DND-41 (cell line): ENCODE measurements at regions not wholly inside any gene's neighbourhood (a gene's known extent, or its start where the extent isn't known, plus 50 kb on each side); places are given as distances from the start of the nearest gene placed in this dataset.

Source experiments
- ATAC-seq: fragments of 200-7000 bp; cut with Tn5 transposase; 3 replicates; pipeline ENCODE4 v1.9.1; 2021; ENCODE audit warnings: low read depth; ENCODE audit not compliant: insufficient read depth
- DNase-seq: peaks from one replicate; pipeline ENCODE4 v3.0.0-alpha.2; 2020
- H2AFZ ChIP-seq: 2 replicates; pipeline ENCODE4 v1.6.0; 2012; ENCODE audit warnings: low read depth, low read length
- H3K27ac ChIP-seq: 2 replicates; pipeline ENCODE4 v1.5.1; 2012; ENCODE audit warnings: low read length, inconsistent platforms
- H3K27me3 ChIP-seq: fragments of 200-600 bp; sonication (generic); 2 replicates; pipeline ENCODE4 v1.6.0; 2012; ENCODE audit warnings: low read length, mild to moderate bottlenecking, inconsistent platforms; ENCODE audit not compliant: insufficient read depth, poor library complexity
- H3K36me3 ChIP-seq: 2 replicates; pipeline ENCODE4 v1.5.1; 2012; ENCODE audit warnings: low read length, inconsistent platforms; ENCODE audit not compliant: insufficient read depth
- H3K4me1 ChIP-seq: 2 replicates; pipeline ENCODE4 v1.5.1; 2012; ENCODE audit warnings: mild to moderate bottlenecking, low read length; ENCODE audit not compliant: insufficient read depth
- H3K4me2 ChIP-seq: 2 replicates; pipeline ENCODE4 v1.6.0; 2012; ENCODE audit warnings: mild to moderate bottlenecking, moderate library complexity, low read length, inconsistent platforms; ENCODE audit not compliant: insufficient read depth
- H3K4me3 ChIP-seq, 2 experiments: fragments of 200-600 bp in 1 of 2; shearing (Covaris generic) in 1 of 2; 2 replicates each; pipeline ENCODE4 v1.5.1; 2012 to 2016; ENCODE audit warnings: inconsistent platforms in 2 of 2, low read length in 2 of 2, mild to moderate bottlenecking in 2 of 2, low read depth in 1 of 2, moderate library complexity in 1 of 2
- H3K79me2 ChIP-seq: 2 replicates; pipeline ENCODE4 v1.6.0; 2012; ENCODE audit warnings: low read length, inconsistent platforms; ENCODE audit not compliant: insufficient read depth
- H3K9ac ChIP-seq: 2 replicates; pipeline ENCODE4 v1.6.0; 2012; ENCODE audit warnings: low read depth, mild to moderate bottlenecking, inconsistent platforms, low read length, moderate library complexity
- H3K9me3 ChIP-seq: 2 replicates; pipeline ENCODE4 v1.5.1; 2012; ENCODE audit warnings: low read length, moderate library complexity, mild to moderate bottlenecking, inconsistent platforms; ENCODE audit not compliant: insufficient read depth, severe bottlenecking
- H4K20me1 ChIP-seq: 2 replicates; pipeline ENCODE4 v1.6.0; 2012; ENCODE audit warnings: low read length; ENCODE audit not compliant: insufficient read depth
- EZH2 ChIP-seq: IDR thresholded peaks from 3 replicates; pipeline ENCODE4 v1.6.1; 2012; ENCODE audit warnings: borderline replicate concordance, low read depth, mild to moderate bottlenecking, moderate library complexity, low read length, inconsistent platforms; ENCODE audit not compliant: severe bottlenecking
- TF ChIP-seq, protein P1 (sequence below): IDR thresholded peaks from 2 replicates; pipeline ENCODE4 v1.5.1; 2012; ENCODE audit warnings: borderline replicate concordance, low read length, moderate library complexity, mild to moderate bottlenecking; ENCODE audit not compliant: poor library complexity, severe bottlenecking; ENCODE audit errors: extremely low read depth

- H3K4me2 ChIP-seq = no peak overlapping the region
- no peak overlapping the region for H3K9ac ChIP-seq
- H3K27ac ChIP-seq = peak overlapping the region; percentile 49; the same call in 1 of the 2 replicates
- H3K36me3 ChIP-seq = no peaks in the 10 kb centered on the region
- ATAC-seq (peak; percentile 78), DNase-seq (peak; percentile 36)
- H2AFZ ChIP-seq = peak overlapping the region; percentile 50
- H3K79me2 ChIP-seq = no peaks in the 10 kb centered on the region
- H3K27me3 ChIP-seq = no peaks in the 10 kb centered on the region
- H3K9me3 ChIP-seq = no peaks in the 10 kb centered on the region
- H4K20me1 ChIP-seq = no peaks in the 10 kb centered on the region
- H3K4me3 ChIP-seq = no peak overlapping the region
- peaks cover 12% of the 10 kb centered on the region for H3K4me1 ChIP-seq
- TF ChIP-seq EZH2 = no peak
- TF ChIP-seq, protein P1, sequence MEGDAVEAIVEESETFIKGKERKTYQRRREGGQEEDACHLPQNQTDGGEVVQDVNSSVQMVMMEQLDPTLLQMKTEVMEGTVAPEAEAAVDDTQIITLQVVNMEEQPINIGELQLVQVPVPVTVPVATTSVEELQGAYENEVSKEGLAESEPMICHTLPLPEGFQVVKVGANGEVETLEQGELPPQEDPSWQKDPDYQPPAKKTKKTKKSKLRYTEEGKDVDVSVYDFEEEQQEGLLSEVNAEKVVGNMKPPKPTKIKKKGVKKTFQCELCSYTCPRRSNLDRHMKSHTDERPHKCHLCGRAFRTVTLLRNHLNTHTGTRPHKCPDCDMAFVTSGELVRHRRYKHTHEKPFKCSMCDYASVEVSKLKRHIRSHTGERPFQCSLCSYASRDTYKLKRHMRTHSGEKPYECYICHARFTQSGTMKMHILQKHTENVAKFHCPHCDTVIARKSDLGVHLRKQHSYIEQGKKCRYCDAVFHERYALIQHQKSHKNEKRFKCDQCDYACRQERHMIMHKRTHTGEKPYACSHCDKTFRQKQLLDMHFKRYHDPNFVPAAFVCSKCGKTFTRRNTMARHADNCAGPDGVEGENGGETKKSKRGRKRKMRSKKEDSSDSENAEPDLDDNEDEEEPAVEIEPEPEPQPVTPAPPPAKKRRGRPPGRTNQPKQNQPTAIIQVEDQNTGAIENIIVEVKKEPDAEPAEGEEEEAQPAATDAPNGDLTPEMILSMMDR = no peak
Measured at GRCh38 chr1:59063501-59063900, 233.4 kb upstream of the FGGY start.

DNA sequence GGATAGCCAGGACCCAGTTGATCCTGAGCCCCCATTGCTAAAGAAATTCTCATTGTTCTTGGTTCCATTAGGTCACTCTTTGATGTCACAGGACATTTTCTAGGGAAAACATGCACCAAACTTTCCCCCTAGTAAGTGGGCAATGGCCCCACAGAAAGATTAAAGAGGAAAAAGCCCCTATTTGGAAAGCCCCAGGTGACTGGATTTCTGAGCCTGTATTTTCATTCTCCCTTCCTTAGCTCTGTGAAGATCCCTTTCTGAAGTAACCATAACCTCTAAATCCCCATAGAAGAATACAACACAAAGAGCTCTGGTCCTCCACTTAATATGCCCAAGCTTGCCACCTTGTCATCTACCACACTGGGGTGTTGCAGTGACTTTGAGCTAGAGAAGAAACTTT is 232.3 kb upstream of the FGGY start:
- Histone ChIP-seq H3K27ac (no peak overlapping the region), H3K9me3 (no peaks in the 10 kb centered on the region), H4K20me1 (no peaks in the 10 kb centered on the region), H3K79me2 (no peaks in the 10 kb centered on the region), H3K36me3 (no peaks in the 10 kb centered on the region), H3K4me2 (no peak overlapping the region), H3K4me1 (peaks cover 12% of the 10 kb centered on the region), H3K9ac (no peak overlapping the region), H3K27me3 (no peaks in the 10 kb centered on the region), H3K4me3 (no peak overlapping the region), H2AFZ (no peak overlapping the region)
- DNase-seq (no peak), ATAC-seq (no peak)
- no peak for TF ChIP-seq EZH2
- TF ChIP-seq, protein P1 = no peak

DNA sequence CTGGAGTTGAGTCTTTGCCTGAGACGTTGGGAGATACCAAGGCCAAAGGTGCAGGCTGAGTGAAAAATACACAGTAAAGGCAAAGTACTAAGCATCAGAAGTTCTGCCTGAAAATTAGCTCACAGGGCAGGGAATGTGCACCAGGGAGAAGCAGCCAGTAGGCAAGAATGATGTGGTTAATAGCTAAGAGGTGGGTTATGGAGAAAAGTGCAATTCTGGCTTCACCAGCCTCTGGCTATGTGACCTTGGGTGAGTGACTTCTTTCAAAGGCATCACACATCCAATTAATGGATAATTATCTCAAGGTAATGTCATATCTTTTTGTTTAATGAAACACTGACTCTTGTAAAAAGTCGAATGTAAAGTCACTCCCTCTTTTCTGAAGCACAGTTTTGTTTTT is 230.7 kb upstream of the FGGY start:
- no peak for TF ChIP-seq EZH2
- TF ChIP-seq, protein P1 = no peak
- peaks cover 21% of the 10 kb centered on the region for H3K4me1 ChIP-seq
- H3K4me2 ChIP-seq = no peak overlapping the region
- H3K27me3 ChIP-seq = no peaks in the 10 kb centered on the region
- H3K36me3 ChIP-seq = no peaks in the 10 kb centered on the region
- H3K79me2 ChIP-seq = no peaks in the 10 kb centered on the region
- ATAC-seq (no peak), DNase-seq (no peak)
- no peak overlapping the region for H2AFZ ChIP-seq
- H4K20me1 ChIP-seq = no peaks in the 10 kb centered on the region
- no peak overlapping the region for H3K27ac ChIP-seq
- no peak overlapping the region for H3K9ac ChIP-seq
- no peaks in the 10 kb centered on the region for H3K9me3 ChIP-seq
- H3K4me3 ChIP-seq = no peak overlapping the region

GRCh38 chr1:59070610-59071009 is 226.3 kb upstream of the FGGY start:
- DNase-seq (no peak), ATAC-seq (no peak)
- Histone ChIP-seq H3K79me2 (no peaks in the 10 kb centered on the region), H3K4me1 (peaks cover 28% of the 10 kb centered on the region), H3K36me3 (no peaks in the 10 kb centered on the region), H3K27ac (peak overlapping the region; percentile 78), H4K20me1 (no peaks in the 10 kb centered on the region), H3K9me3 (no peaks in the 10 kb centered on the region), H3K27me3 (no peaks in the 10 kb centered on the region), H2AFZ (peak overlapping the region; percentile 84), H3K4me3 (no peak overlapping the region), H3K9ac (0 out of 2 replicates have a peak overlapping the region, but pooled peaks have one; percentile 31), H3K4me2 (no peak overlapping the region)
- TF ChIP-seq, protein P1 = no peak
- no peak for TF ChIP-seq EZH2
